ENCODE measurements at regions not wholly inside any gene's neighbourhood (a gene's known extent, or its start where the extent isn't known, plus 50 kb on each side); places are given as distances from the start of the nearest gene placed in this dataset.

DNA sequence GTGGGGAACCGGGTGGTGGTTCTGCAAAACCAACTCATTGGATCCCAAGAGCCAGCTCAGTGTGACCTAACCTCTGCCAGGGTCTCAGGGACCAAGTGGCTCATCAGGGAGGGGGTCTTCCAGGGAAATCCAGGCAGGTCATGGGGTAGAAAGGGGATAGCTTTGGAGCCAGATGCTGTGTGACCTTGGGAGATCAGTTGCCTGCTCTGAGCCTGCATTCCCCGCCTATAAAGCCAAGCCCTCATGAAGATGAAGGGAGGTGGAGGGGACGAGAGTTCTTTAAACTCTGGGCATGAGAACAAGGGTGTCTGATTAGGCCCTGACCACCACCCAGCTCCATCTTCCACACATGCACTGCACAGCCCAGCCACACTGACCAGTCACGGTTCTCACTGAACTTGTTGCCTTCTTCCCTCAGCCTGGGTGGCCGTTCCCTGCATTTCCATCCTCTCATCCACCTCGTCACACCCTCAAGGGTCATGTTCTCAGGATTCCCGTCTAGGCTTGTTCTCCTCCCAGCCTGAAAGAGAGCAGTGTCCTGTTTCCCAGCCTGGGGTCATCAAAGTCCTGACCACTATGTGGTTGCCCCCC lies 475.5 kb downstream of the TBC1D22A start:
- DNase-seq (no peak), ATAC-seq (no peak)
- Histone ChIP-seq H3K9me3 (peaks cover 11% of the 10 kb centered on the region), H3K36me3 (ENCODE audit: insufficient read depth in 1 of 2, low read depth in 1 of 2) (no peaks in the 10 kb centered on the region), H3K4me3 (no peak overlapping the region), H3K27ac (no peak overlapping the region), H3K4me1 (no peaks in the 10 kb centered on the region), H3K27me3 (ENCODE audit: insufficient read depth in 3 of 3, low read length in 2 of 3) (peaks cover 0 to 2% (median 0%) of the 10 kb centered on the region in 3 donors)
- TF ChIP-seq, protein P1, sequence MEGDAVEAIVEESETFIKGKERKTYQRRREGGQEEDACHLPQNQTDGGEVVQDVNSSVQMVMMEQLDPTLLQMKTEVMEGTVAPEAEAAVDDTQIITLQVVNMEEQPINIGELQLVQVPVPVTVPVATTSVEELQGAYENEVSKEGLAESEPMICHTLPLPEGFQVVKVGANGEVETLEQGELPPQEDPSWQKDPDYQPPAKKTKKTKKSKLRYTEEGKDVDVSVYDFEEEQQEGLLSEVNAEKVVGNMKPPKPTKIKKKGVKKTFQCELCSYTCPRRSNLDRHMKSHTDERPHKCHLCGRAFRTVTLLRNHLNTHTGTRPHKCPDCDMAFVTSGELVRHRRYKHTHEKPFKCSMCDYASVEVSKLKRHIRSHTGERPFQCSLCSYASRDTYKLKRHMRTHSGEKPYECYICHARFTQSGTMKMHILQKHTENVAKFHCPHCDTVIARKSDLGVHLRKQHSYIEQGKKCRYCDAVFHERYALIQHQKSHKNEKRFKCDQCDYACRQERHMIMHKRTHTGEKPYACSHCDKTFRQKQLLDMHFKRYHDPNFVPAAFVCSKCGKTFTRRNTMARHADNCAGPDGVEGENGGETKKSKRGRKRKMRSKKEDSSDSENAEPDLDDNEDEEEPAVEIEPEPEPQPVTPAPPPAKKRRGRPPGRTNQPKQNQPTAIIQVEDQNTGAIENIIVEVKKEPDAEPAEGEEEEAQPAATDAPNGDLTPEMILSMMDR (IDR thresholded peaks at IDR 0.05): no peak
- intact Hi-C loops (cut with DNase I): no loop called here
- WGBS, 3 donors: 61 to 70% (median 65%) methylated on average over 7 of the region's 7 CpGs

DNA sequence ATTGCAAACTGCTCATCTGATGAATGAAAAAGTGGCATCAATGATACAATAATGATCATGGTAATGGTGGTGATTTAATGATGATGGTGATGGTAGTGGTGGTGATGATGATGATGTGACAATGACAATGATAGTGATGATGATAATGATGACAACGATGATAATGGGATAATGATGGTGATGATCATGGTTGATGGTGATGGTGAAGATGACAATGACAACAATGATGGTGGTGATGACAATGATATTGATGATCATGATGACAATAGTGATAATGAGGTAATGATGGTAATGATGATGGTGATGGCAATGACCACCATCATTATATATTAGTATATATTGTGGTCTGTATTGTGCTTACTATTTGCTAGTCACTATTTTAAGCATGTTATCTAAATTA lies 474.3 kb downstream of the TBC1D22A start:
- H3K9me3 ChIP-seq: peaks cover 11% of the 10 kb centered on the region
- no peaks in the 10 kb centered on the region for H3K36me3 ChIP-seq (ENCODE audit: insufficient read depth in 1 of 2, low read depth in 1 of 2)
- WGBS, 3 donors: 90 to 97% (median 93%) methylated on average over 1 of the region's 1 CpG
- no peak overlapping the region for H3K27ac ChIP-seq
- no peaks in the 10 kb centered on the region for H3K4me1 ChIP-seq
- peaks cover 0 to 2% (median 0%) of the 10 kb centered on the region in 3 donors for H3K27me3 ChIP-seq (ENCODE audit: insufficient read depth in 3 of 3, low read length in 2 of 3)
- intact Hi-C loops (cut with DNase I): no loop called here
- TF ChIP-seq, protein P1 (IDR thresholded peaks at IDR 0.05): no peak
- ATAC-seq: no peak
- H3K4me3 ChIP-seq: no peak overlapping the region
- DNase-seq: no peak

DNA sequence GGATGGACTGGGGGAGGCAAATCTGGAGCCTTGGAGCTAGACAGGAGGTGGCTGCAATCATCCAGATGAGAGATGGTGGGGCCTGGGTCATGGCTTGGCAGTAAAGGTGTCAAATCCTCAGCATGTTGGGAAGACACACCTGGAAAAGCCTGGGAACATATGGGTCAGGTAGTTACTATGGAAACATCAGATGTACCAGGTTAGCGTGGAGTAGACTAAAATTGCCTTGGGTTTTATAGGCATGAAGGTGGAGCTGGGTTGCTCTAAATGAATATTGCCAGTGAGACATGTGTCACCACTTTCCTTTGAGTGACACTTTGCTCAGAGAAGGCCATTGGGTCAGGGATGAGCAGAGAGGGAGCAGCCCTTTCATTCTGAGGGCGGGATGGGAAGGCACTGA lies 473.7 kb downstream of the TBC1D22A start:
- intact Hi-C loops (cut with DNase I): no loop called here
- WGBS, 3 donors: 76 to 85% (median 83%) methylated on average over 2 of the region's 2 CpGs
- H3K4me1 ChIP-seq: no peaks in the 10 kb centered on the region
- TF ChIP-seq, protein P1 (IDR thresholded peaks at IDR 0.05): no peak
- H3K4me3 ChIP-seq: no peak overlapping the region
- H3K36me3 ChIP-seq (ENCODE audit: insufficient read depth in 1 of 2, low read depth in 1 of 2): no peaks in the 10 kb centered on the region
- no peak for DNase-seq
- H3K27ac ChIP-seq: no peak overlapping the region
- H3K9me3 ChIP-seq: peaks cover 11% of the 10 kb centered on the region
- ATAC-seq: no peak
- peaks cover 0 to 2% (median 0%) of the 10 kb centered on the region in 3 donors for H3K27me3 ChIP-seq (ENCODE audit: insufficient read depth in 3 of 3, low read length in 2 of 3)

DNA sequence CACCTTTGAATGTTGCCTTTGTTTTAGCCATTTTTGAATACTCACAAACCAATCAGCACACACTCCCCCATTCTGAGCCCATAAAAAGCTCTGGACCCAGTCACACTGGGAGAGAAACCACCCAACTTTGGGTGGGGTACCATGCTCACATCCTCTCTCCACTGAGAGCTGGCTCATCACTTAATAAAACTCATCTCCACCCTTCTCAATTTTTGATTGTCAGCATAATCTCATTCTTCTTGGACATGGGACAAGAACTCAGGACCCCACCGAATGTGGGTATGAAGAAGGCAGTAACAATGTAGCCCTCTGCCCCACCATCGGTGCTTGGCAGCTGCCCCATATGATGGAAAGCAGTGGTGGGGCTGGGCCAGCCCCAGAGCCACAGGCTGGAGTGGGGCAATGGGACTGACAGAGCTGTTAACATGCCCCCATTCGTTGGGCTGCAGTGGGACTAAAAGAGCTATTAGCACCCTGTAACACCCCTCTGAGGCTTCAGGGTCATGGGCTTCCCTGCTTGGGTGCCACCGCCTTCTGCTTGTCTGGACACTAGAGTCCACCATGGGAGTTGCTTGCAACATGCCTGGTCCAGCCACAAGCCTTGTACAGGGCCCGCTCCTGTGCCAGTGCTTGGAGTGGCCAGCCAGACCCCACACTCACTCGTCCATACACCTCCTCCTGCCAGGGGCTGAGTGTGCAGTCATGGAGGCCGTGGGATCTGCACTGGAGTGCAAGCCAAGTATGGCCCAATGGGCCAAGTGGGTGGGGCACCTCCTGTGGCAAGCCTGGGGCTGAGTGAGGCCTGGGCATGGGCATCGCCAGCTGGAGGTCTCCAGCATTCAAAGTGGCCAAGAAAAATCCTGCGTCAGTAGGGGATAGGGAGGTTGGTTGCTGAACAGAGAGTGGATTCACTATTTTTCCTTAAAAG lies 471.1 kb downstream of the TBC1D22A start:
- Histone ChIP-seq H3K4me3 (no peak overlapping the region), H3K4me1 (no peaks in the 10 kb centered on the region), H3K27ac (no peak overlapping the region), H3K27me3 (ENCODE audit: insufficient read depth in 3 of 3, low read length in 2 of 3) (peaks cover 0 to 2% (median 0%) of the 10 kb centered on the region in 3 donors), H3K9me3 (peaks cover 16% of the 10 kb centered on the region), H3K36me3 (ENCODE audit: insufficient read depth in 1 of 2, low read depth in 1 of 2) (no peaks in the 10 kb centered on the region)
- no peak for DNase-seq
- ATAC-seq: no peak
- intact Hi-C loops (cut with DNase I): no loop called here
- TF ChIP-seq, protein P1 (IDR thresholded peaks at IDR 0.05): no peak
- whole genome bisulfite sequencing, 3 donors: 59 to 69% (median 60%) methylated on average over 9 of the region's 9 CpGs

All from psoas muscle (tissue), 7 donors.